ENCODE measurements at regions not wholly inside any gene's neighbourhood (a gene's known extent, or its start where the extent isn't known, plus 50 kb on each side); places are given as distances from the start of the nearest gene placed in this dataset.
"Not testable (repeated sequence)": the region's sequence is repeated elsewhere in the genome, so short reads cannot be mapped to it uniquely, and the experiment has no call there.

- intact Hi-C loops (cut with DNase I; ENCODE audit: low total_unique reads): no loop called here
- Histone ChIP-seq H3K9me3 (no peaks in the 10 kb centered on the region), H3K4me1 (no peaks in the 10 kb centered on the region), H3K27ac (no peak overlapping the region), H3K4me3 (no peak overlapping the region), H3K27me3 (no peaks in the 10 kb centered on the region), H3K36me3 (ENCODE audit: low read depth, missing control alignments) (no peaks in the 10 kb centered on the region)
- WGBS, 2 donors: 72 to 82% methylated on average over 1 of the region's 1 CpG
- no peak for TF ChIP-seq POLR2A (IDR thresholded peaks at IDR 0.05)
- no peak for DNase-seq
Observed at GRCh38 chr12:23259558-23259957, 634.6 kb downstream of the ETNK1 start.

DNA sequence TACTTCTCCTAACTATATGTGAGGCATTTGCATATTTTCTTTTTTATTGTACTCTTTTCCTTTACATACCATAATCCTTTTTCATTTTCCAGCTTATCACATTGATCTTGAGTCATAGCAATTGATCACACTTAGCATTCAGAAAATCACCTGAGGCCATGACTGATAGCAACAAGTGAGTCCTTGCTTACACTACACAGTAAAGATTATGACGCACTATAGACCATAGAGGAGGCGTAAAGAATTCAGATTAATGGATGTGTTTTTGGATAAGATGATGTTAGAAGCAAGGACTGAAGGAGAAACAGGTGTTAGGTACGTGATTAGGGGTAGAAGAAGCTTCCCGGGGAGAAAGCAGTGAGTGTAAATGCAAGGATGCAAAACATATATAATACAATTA lies 637.7 kb downstream of the ETNK1 start:
- WGBS, 2 donors: 89 to 93% methylated on average over 4 of the region's 4 CpGs
- no peak overlapping the region for H3K4me3 ChIP-seq
- TF ChIP-seq POLR2A (IDR thresholded peaks at IDR 0.05) (no peak), CTCF (IDR thresholded peaks at IDR 0.05) (no peak)
- intact Hi-C loops (cut with DNase I; ENCODE audit: low total_unique reads): no loop called here
- DNase-seq: no peak
- H3K9me3 ChIP-seq: no peaks in the 10 kb centered on the region
- H3K4me1 ChIP-seq: no peaks in the 10 kb centered on the region
- no peaks in the 10 kb centered on the region for H3K27me3 ChIP-seq
- H3K27ac ChIP-seq: no peak overlapping the region
- no peaks in the 10 kb centered on the region for H3K36me3 ChIP-seq (ENCODE audit: low read depth, missing control alignments)

GRCh38 chr12:23277831-23278230 lies 652.9 kb downstream of the ETNK1 start:
- Histone ChIP-seq H3K36me3 (ENCODE audit: low read depth, missing control alignments) (no peaks in the 10 kb centered on the region), H3K27ac (no peak overlapping the region), H3K27me3 (no peaks in the 10 kb centered on the region), H3K4me1 (no peaks in the 10 kb centered on the region), H3K9me3 (no peaks in the 10 kb centered on the region), H3K4me3 (no peak overlapping the region)
- no peak for DNase-seq
- 70 to 83% methylated on average over 1 of the region's 1 CpG for WGBS, 2 donors
- intact Hi-C loops (cut with DNase I; ENCODE audit: low total_unique reads): no loop called here
- TF ChIP-seq POLR2A (IDR thresholded peaks at IDR 0.05): no peak
- TF ChIP-seq CTCF (IDR thresholded peaks at IDR 0.05): no peak

DNA sequence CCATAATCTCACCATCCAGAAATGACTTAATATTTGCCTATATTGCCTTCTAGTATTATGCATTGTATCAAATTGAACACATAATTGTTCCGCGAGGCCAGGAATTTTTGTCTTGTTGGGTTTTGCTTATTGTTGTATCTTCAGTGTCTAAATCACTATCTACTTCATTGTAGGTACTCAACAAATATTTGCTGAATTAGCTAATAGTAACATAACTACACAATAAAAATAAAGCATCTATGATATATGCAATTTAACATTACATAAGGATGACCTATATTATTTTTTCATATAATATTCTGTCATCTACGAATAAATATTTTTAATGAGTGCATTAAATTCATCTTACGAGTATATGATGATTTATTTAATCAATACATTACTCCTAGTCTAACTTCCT lies 656.3 kb downstream of the ETNK1 start:
- intact Hi-C loops (cut with DNase I; ENCODE audit: low total_unique reads): no loop called here
- Histone ChIP-seq H3K9me3 (no peaks in the 10 kb centered on the region), H3K27me3 (no peaks in the 10 kb centered on the region), H3K27ac (no peak overlapping the region), H3K4me3 (no peak overlapping the region), H3K36me3 (ENCODE audit: low read depth, missing control alignments) (no peaks in the 10 kb centered on the region), H3K4me1 (no peaks in the 10 kb centered on the region)
- 95 to 97% methylated on average over 4 of the region's 4 CpGs for WGBS, 2 donors
- no peak for DNase-seq
- TF ChIP-seq CTCF (IDR thresholded peaks at IDR 0.05) (no peak), POLR2A (IDR thresholded peaks at IDR 0.05) (no peak)

DNA sequence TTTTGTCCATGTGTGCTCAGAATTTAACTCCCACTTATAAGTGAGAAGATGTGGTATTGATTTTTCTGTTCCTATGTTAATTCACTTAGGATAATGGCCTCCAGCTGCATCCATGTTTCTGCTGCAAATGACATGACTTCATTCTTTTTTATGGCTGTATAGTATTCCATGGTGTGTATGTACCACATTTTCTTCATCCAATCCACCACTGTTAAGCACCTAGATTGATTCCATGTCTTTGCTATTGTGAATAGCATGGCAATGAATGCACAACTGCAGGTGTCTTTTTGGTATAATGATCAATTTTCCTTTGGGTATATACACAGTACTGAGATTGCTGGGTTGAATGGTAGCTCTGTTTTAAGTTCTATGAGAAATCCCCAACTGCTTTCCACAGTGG lies 657.7 kb downstream of the ETNK1 start:
- Histone ChIP-seq H3K4me1 (no peaks in the 10 kb centered on the region), H3K27me3 (no peaks in the 10 kb centered on the region), H3K9me3 (no peaks in the 10 kb centered on the region), H3K36me3 (ENCODE audit: low read depth, missing control alignments) (no peaks in the 10 kb centered on the region), H3K4me3 (no peak overlapping the region), H3K27ac (no peak overlapping the region)
- DNase-seq: no peak
- no peak for TF ChIP-seq POLR2A (IDR thresholded peaks at IDR 0.05)
- TF ChIP-seq CTCF (IDR thresholded peaks at IDR 0.05): no peak
- intact Hi-C loops (cut with DNase I; ENCODE audit: low total_unique reads): no loop called here

GRCh38 chr12:23285764-23286530 lies 661.0 kb downstream of the ETNK1 start:
- H3K4me3 ChIP-seq: peak overlapping the region; percentile 29 to 47
- intact Hi-C loops (cut with DNase I; ENCODE audit: low total_unique reads); H3K27me3 ChIP-seq; H3K4me1 ChIP-seq; H3K36me3 ChIP-seq (ENCODE audit: low read depth, missing control alignments); H3K9me3 ChIP-seq; H3K27ac ChIP-seq: not testable (repeated sequence)
- DNase-seq: peak; percentile 54
- 61 to 85% methylated on average over 13 to 53 of the region's 57 CpGs for WGBS, 2 donors

Data from testis (tissue), 2 donors.